Activated naive CD8-positive, alpha-beta T cell treated with anti-CD3 and anti-CD28 coated beads for 36 hours (primary cell): ENCODE measurements at regions not wholly inside any gene's neighbourhood (a gene's known extent, or its start where the extent isn't known, plus 50 kb on each side); places are given as distances from the start of the nearest gene placed in this dataset.

Experiments
- DNase-seq: peaks from one replicate; pipeline ENCODE4 v3.0.0; 2021
- H3K27ac Mint-ChIP-seq: one replicate; pipeline ENCODE4 v1.8.0; 2022; ENCODE audit warnings: mild to moderate bottlenecking, moderate library complexity, mixed read lengths
- H3K27me3 Mint-ChIP-seq: one replicate; pipeline ENCODE4 v1.8.0; 2022; ENCODE audit warnings: mild to moderate bottlenecking, mixed read lengths
- H3K36me3 Mint-ChIP-seq: one replicate; pipeline ENCODE4 v1.8.0; 2021; ENCODE audit warnings: mild to moderate bottlenecking, mixed read lengths
- H3K4me1 Mint-ChIP-seq: one replicate; pipeline ENCODE4 v1.8.0; 2021; ENCODE audit warnings: mixed read lengths
- H3K4me3 Mint-ChIP-seq: one replicate; pipeline ENCODE4 v1.8.0; 2022; ENCODE audit warnings: mild to moderate bottlenecking, moderate library complexity, mixed read lengths
- H3K9me3 Mint-ChIP-seq: one replicate; pipeline ENCODE4 v1.8.0; 2022; ENCODE audit warnings: mixed read lengths

- H3K27me3 Mint-ChIP-seq, result no peaks in the 10 kb centered on the region
- H3K36me3 Mint-ChIP-seq, result no peaks in the 10 kb centered on the region
- H3K9me3 Mint-ChIP-seq, result peaks cover 10% of the 10 kb centered on the region
- no peaks in the 10 kb centered on the region for H3K4me1 Mint-ChIP-seq
- no peak overlapping the region for H3K27ac Mint-ChIP-seq
- no peak overlapping the region for H3K4me3 Mint-ChIP-seq
- DNase-seq, result no peak
Measured at GRCh38 chr2:57093020-57093419, 909.2 kb downstream of the CCDC85A start.

- Mint-ChIP-seq H3K4me3 (no peak overlapping the region), H3K4me1 (no peaks in the 10 kb centered on the region), H3K9me3 (peaks cover 19% of the 10 kb centered on the region), H3K27me3 (no peaks in the 10 kb centered on the region), H3K27ac (no peak overlapping the region), H3K36me3 (no peaks in the 10 kb centered on the region)
- DNase-seq, result no peak
Measured at GRCh38 chr2:57097855-57098254, 914.1 kb downstream of the CCDC85A start.

GRCh38 chr2:57100436-57100835 lies 916.6 kb downstream of the CCDC85A start:
- H3K27me3 Mint-ChIP-seq, result no peaks in the 10 kb centered on the region

GRCh38 chr2:57105694-57106093 lies 921.9 kb downstream of the CCDC85A start:
- Mint-ChIP-seq H3K4me3 (no peak overlapping the region), H3K9me3 (peaks cover 14% of the 10 kb centered on the region), H3K4me1 (no peaks in the 10 kb centered on the region), H3K27ac (no peak overlapping the region), H3K27me3 (no peaks in the 10 kb centered on the region), H3K36me3 (no peaks in the 10 kb centered on the region)
- no peak for DNase-seq

More at GRCh38 chr2:57100436-57100835, 916.6 kb downstream of the CCDC85A start:
- Mint-ChIP-seq H3K9me3 (peaks cover 22% of the 10 kb centered on the region), H3K27ac (no peak overlapping the region), H3K36me3 (no peaks in the 10 kb centered on the region), H3K4me1 (no peaks in the 10 kb centered on the region), H3K4me3 (no peak overlapping the region)
- no peak for DNase-seq

- no peaks in the 10 kb centered on the region for H3K27me3 Mint-ChIP-seq
- H3K9me3 Mint-ChIP-seq, result peaks cover 12% of the 10 kb centered on the region
- H3K36me3 Mint-ChIP-seq, result no peaks in the 10 kb centered on the region
- H3K4me3 Mint-ChIP-seq, result no peak overlapping the region
- H3K4me1 Mint-ChIP-seq, result no peaks in the 10 kb centered on the region
- H3K27ac Mint-ChIP-seq, result no peak overlapping the region
- no peak for DNase-seq
Measured at GRCh38 chr2:57107353-57107752, 923.6 kb downstream of the CCDC85A start.

GRCh38 chr2:57111531-57111930 lies 927.7 kb downstream of the CCDC85A start:
- H3K36me3 Mint-ChIP-seq, result no peaks in the 10 kb centered on the region
- no peaks in the 10 kb centered on the region for H3K27me3 Mint-ChIP-seq
- no peak overlapping the region for H3K27ac Mint-ChIP-seq
- H3K9me3 Mint-ChIP-seq, result peaks cover 3% of the 10 kb centered on the region
- H3K4me1 Mint-ChIP-seq, result no peaks in the 10 kb centered on the region
- DNase-seq, result no peak
- H3K4me3 Mint-ChIP-seq, result no peak overlapping the region

- Mint-ChIP-seq H3K27ac (no peak overlapping the region), H3K4me1 (no peaks in the 10 kb centered on the region), H3K27me3 (no peaks in the 10 kb centered on the region), H3K4me3 (no peak overlapping the region), H3K9me3 (no peaks in the 10 kb centered on the region), H3K36me3 (no peaks in the 10 kb centered on the region)
- no peak for DNase-seq
Measured at GRCh38 chr2:57119141-57119540, 927.5 kb upstream of the VRK2 start.

- Mint-ChIP-seq H3K27ac (no peak overlapping the region), H3K4me1 (no peaks in the 10 kb centered on the region), H3K36me3 (no peaks in the 10 kb centered on the region), H3K9me3 (peaks cover 2% of the 10 kb centered on the region), H3K27me3 (no peaks in the 10 kb centered on the region), H3K4me3 (no peak overlapping the region)
- DNase-seq, result no peak
Measured at GRCh38 chr2:57126410-57126809, 920.2 kb upstream of the VRK2 start.

GRCh38 chr2:57139179-57139578 lies 907.4 kb upstream of the VRK2 start:
- Mint-ChIP-seq H3K9me3 (peaks cover 2% of the 10 kb centered on the region), H3K4me3 (no peak overlapping the region), H3K4me1 (no peaks in the 10 kb centered on the region), H3K27ac (no peak overlapping the region), H3K36me3 (no peaks in the 10 kb centered on the region), H3K27me3 (no peaks in the 10 kb centered on the region)
- DNase-seq, result no peak

GRCh38 chr2:57141269-57141668 lies 905.3 kb upstream of the VRK2 start:
- no peaks in the 10 kb centered on the region for H3K27me3 Mint-ChIP-seq
- H3K4me3 Mint-ChIP-seq, result no peak overlapping the region
- H3K36me3 Mint-ChIP-seq, result no peaks in the 10 kb centered on the region
- no peaks in the 10 kb centered on the region for H3K4me1 Mint-ChIP-seq
- H3K27ac Mint-ChIP-seq, result no peak overlapping the region
- DNase-seq, result no peak
- H3K9me3 Mint-ChIP-seq, result peaks cover 3% of the 10 kb centered on the region

- DNase-seq, result no peak
- no peaks in the 10 kb centered on the region for H3K27me3 Mint-ChIP-seq
- no peak overlapping the region for H3K4me3 Mint-ChIP-seq
- no peaks in the 10 kb centered on the region for H3K36me3 Mint-ChIP-seq
- peaks cover 17% of the 10 kb centered on the region for H3K9me3 Mint-ChIP-seq
- no peaks in the 10 kb centered on the region for H3K4me1 Mint-ChIP-seq
- no peak overlapping the region for H3K27ac Mint-ChIP-seq
Measured at GRCh38 chr2:57146951-57147350, 899.7 kb upstream of the VRK2 start.

- no peak overlapping the region for H3K4me3 Mint-ChIP-seq
- no peaks in the 10 kb centered on the region for H3K36me3 Mint-ChIP-seq
- peaks cover 3% of the 10 kb centered on the region for H3K9me3 Mint-ChIP-seq
- DNase-seq, result no peak
- no peaks in the 10 kb centered on the region for H3K27me3 Mint-ChIP-seq
- H3K27ac Mint-ChIP-seq, result no peak overlapping the region
- H3K4me1 Mint-ChIP-seq, result no peaks in the 10 kb centered on the region
Measured at GRCh38 chr2:57156231-57156924, 890.2 kb upstream of the VRK2 start.

- Mint-ChIP-seq H3K36me3 (no peaks in the 10 kb centered on the region), H3K27ac (no peak overlapping the region), H3K27me3 (no peaks in the 10 kb centered on the region), H3K4me3 (no peak overlapping the region), H3K9me3 (peaks cover 2% of the 10 kb centered on the region), H3K4me1 (no peaks in the 10 kb centered on the region)
- DNase-seq, result no peak
Measured at GRCh38 chr2:57160976-57161375, 885.6 kb upstream of the VRK2 start.

GRCh38 chr2:57177176-57177575 lies 869.4 kb upstream of the VRK2 start:
- H3K27me3 Mint-ChIP-seq, result no peaks in the 10 kb centered on the region

GRCh38 chr2:57180042-57180567 lies 866.5 kb upstream of the VRK2 start:
- H3K27me3 Mint-ChIP-seq, result no peaks in the 10 kb centered on the region
- no peak overlapping the region for H3K4me3 Mint-ChIP-seq
- H3K27ac Mint-ChIP-seq, result no peak overlapping the region
- no peaks in the 10 kb centered on the region for H3K4me1 Mint-ChIP-seq
- DNase-seq, result no peak
- no peaks in the 10 kb centered on the region for H3K36me3 Mint-ChIP-seq
- peaks cover 12% of the 10 kb centered on the region for H3K9me3 Mint-ChIP-seq

More at GRCh38 chr2:57177176-57177575, 869.4 kb upstream of the VRK2 start:
- Mint-ChIP-seq H3K27ac (no peak overlapping the region), H3K4me3 (no peak overlapping the region), H3K4me1 (no peaks in the 10 kb centered on the region), H3K9me3 (peaks cover 14% of the 10 kb centered on the region), H3K36me3 (no peaks in the 10 kb centered on the region)
- DNase-seq, result no peak

- no peaks in the 10 kb centered on the region for H3K36me3 Mint-ChIP-seq
- no peak overlapping the region for H3K4me3 Mint-ChIP-seq
- DNase-seq, result no peak
- H3K27me3 Mint-ChIP-seq, result no peaks in the 10 kb centered on the region
- no peak overlapping the region for H3K27ac Mint-ChIP-seq
- no peaks in the 10 kb centered on the region for H3K4me1 Mint-ChIP-seq
- H3K9me3 Mint-ChIP-seq, result peaks cover 12% of the 10 kb centered on the region
Measured at GRCh38 chr2:57180678-57181077, 865.9 kb upstream of the VRK2 start.
